PC-3 (cell line): ENCODE measurements at regions not wholly inside any gene's neighbourhood (a gene's known extent, or its start where the extent isn't known, plus 50 kb on each side); places are given as distances from the start of the nearest gene placed in this dataset.

Experiments used
- EZH2 ChIP-seq: fragments of 300-600 bp; sonication (generic); IDR thresholded peaks from one replicate; pipeline ENCODE4 v1.6.1; 2017; ENCODE audit warnings: antibody characterized with exemption, mild to moderate bottlenecking, low read length; ENCODE audit not compliant: unreplicated experiment
- EZH2phosphoT487 ChIP-seq: fragments of 300-600 bp; sonication (generic); IDR thresholded peaks from 2 replicates; pipeline ENCODE4 v1.6.1; 2018; ENCODE audit warnings: mild to moderate bottlenecking, antibody characterized with exemption, low read length, borderline replicate concordance
- TF ChIP-seq, protein P1 (sequence below): fragments of 300-600 bp; sonication (generic); conservative IDR thresholded peaks from 2 replicates; pipeline ENCODE4 v1.5.1; 2017; ENCODE audit warnings: antibody characterized with exemption, low read depth, mild to moderate bottlenecking, low read length

DNA sequence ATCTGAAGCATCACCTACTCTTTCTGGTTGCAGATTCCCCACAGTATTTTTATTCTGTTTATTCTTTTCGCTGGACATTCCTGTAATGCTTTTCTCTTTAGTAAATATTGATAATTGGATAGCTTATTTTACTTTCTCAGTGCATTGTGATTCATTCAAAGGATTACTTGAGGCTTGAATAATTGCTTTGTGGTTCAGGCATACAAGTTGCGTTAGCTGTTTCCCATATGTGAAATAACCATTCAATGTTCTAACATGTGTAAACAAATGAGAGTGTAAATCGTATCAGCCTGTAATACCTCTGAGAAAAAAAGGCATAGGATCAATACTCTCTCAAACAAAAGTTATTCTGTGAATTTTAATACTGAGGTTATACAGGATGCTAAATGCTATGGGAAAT is 1004.2 kb upstream of the SEL1L start:
- TF ChIP-seq, protein P1, sequence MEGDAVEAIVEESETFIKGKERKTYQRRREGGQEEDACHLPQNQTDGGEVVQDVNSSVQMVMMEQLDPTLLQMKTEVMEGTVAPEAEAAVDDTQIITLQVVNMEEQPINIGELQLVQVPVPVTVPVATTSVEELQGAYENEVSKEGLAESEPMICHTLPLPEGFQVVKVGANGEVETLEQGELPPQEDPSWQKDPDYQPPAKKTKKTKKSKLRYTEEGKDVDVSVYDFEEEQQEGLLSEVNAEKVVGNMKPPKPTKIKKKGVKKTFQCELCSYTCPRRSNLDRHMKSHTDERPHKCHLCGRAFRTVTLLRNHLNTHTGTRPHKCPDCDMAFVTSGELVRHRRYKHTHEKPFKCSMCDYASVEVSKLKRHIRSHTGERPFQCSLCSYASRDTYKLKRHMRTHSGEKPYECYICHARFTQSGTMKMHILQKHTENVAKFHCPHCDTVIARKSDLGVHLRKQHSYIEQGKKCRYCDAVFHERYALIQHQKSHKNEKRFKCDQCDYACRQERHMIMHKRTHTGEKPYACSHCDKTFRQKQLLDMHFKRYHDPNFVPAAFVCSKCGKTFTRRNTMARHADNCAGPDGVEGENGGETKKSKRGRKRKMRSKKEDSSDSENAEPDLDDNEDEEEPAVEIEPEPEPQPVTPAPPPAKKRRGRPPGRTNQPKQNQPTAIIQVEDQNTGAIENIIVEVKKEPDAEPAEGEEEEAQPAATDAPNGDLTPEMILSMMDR, result no peak
- TF ChIP-seq EZH2, result no peak
- no peak for TF ChIP-seq EZH2phosphoT487
